ENCODE measurements at regions not wholly inside any gene's neighbourhood (a gene's known extent, or its start where the extent isn't known, plus 50 kb on each side); places are given as distances from the start of the nearest gene placed in this dataset.
"Not testable (repeated sequence)": the region's sequence is repeated elsewhere in the genome, so short reads cannot be mapped to it uniquely, and the experiment has no call there.

GRCh38 chr9:28127101-28127500 is 553.8 kb upstream of the C9orf72 start:
- DNase-seq = no peak

- no peak for DNase-seq
These were observed 561.2 kb upstream of the C9orf72 start for GRCh38 chr9:28134446-28134976.

GRCh38 chr9:28135549-28135948 is 562.3 kb upstream of the C9orf72 start:
- no peak for DNase-seq

GRCh38 chr9:28136113-28136512 is 562.8 kb upstream of the C9orf72 start:
- no peak for DNase-seq

- DNase-seq = not testable (repeated sequence)
These were observed 574.1 kb upstream of the C9orf72 start for GRCh38 chr9:28147430-28147829.

- not testable (repeated sequence) for DNase-seq
These were observed 574.8 kb upstream of the C9orf72 start for GRCh38 chr9:28147923-28148597.

GRCh38 chr9:28149361-28150050 is 576.2 kb upstream of the C9orf72 start:
- not testable (repeated sequence) for DNase-seq

GRCh38 chr9:28155067-28155466 is 581.8 kb upstream of the C9orf72 start:
- no peak for DNase-seq

GRCh38 chr9:28155671-28156070 is 582.4 kb upstream of the C9orf72 start:
- no peak for DNase-seq

- peak; percentile 34 for DNase-seq
These were observed 585.2 kb upstream of the C9orf72 start for GRCh38 chr9:28158451-28158850.

- peak; percentile 9 for DNase-seq
These were observed 590.3 kb upstream of the C9orf72 start for GRCh38 chr9:28163619-28164018.

GRCh38 chr9:28166179-28166578 is 592.9 kb upstream of the C9orf72 start:
- DNase-seq = no peak

- DNase-seq = no peak
These were observed 603.9 kb upstream of the C9orf72 start for GRCh38 chr9:28177142-28177541.

GRCh38 chr9:28177925-28178324 is 604.6 kb upstream of the C9orf72 start:
- DNase-seq = no peak

GRCh38 chr9:28179893-28180292 is 606.6 kb upstream of the C9orf72 start:
- DNase-seq = no peak

- DNase-seq = no peak
These were observed 617.7 kb upstream of the C9orf72 start for GRCh38 chr9:28190981-28191380.

- no peak for DNase-seq
These were observed 624.4 kb upstream of the C9orf72 start for GRCh38 chr9:28197653-28198052.

GRCh38 chr9:28203036-28203435 is 629.8 kb upstream of the C9orf72 start:
- no peak for DNase-seq

- no peak for DNase-seq
These were observed 633.0 kb upstream of the C9orf72 start for GRCh38 chr9:28206280-28206679.

GRCh38 chr9:28207657-28208056 is 634.4 kb upstream of the C9orf72 start:
- no peak for DNase-seq

GRCh38 chr9:28209130-28209529 is 635.8 kb upstream of the C9orf72 start:
- no peak for DNase-seq

GRCh38 chr9:28212979-28213378 is 639.7 kb upstream of the C9orf72 start:
- DNase-seq = no peak

- DNase-seq = peak; percentile 37
These were observed 642.4 kb upstream of the C9orf72 start for GRCh38 chr9:28215536-28216299.

- DNase-seq = no peak
These were observed 659.4 kb upstream of the C9orf72 start for GRCh38 chr9:28232686-28233085.

All from retina (tissue), 1 donor.